ENCODE measurements at regions not wholly inside any gene's neighbourhood (a gene's known extent, or its start where the extent isn't known, plus 50 kb on each side); places are given as distances from the start of the nearest gene placed in this dataset.

DNA sequence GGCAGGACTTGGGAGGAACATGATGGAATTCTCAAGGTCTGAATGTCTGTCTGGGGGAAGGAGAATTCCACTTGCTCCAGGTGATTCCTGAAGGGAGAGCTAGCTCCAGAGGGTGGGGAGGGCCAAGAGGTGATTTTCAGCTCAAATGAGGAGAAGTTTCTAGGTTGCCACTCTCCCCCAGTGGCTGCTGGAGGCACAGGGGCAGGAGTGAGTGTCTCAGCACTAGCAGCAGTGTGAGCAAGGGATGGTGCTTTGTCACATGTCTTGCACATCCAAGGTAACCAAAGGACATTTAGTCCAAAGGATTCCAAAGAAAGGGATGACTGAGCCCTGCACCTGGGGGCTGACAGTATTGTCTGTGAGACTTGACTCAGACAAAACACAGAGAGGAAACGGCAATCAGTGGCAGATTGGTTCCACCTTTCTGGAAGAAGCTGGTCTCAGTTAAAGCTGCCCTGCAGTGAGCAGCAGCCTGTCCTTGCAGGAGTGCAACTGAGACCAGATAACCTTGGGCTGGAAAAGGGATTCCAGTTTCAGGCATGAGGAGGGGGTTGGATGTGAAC is 51.2 kb upstream of the PCBD1 start:
- no peak for DNase-seq (ENCODE audit: low read depth in 2 of 2)

DNA sequence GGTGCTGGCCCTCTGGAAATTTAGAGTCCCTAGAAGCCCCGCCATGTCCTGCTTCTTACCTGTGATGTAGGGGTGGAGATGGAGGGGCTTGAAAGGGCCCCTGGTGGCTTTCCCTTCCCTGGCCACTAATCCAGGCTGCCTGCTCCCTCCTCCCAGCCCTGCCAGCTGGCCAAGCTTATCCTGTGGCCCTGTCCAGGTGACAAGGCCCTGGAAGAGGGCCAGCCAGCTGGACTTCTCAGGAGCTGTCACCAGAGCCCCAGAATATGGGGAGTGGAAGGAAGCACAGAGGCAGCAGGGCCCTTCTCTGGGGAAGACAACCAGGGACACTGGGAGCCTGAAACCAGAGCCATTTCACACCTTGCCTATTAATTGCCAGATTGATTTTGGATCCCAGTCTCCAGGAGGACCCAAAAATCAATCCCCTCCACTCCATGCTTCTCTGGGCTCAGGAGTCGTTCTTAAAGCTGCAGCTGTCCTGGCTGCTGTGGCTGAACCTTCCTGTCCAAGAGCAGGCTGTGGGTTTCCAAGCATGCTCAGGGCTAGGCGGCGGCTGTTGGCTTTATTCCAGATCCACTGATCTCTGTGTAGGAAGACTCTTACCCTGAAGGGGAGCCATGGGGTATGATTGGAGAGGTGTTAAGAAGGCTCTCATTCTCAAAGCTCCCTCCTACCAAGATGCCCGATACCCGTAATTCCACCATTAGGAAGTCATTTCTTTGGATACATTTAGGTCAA is 52.6 kb upstream of the PCBD1 start:
- DNase-seq (ENCODE audit: low read depth in 2 of 2), result no peak

- no peak for DNase-seq (ENCODE audit: low read depth in 2 of 2)
Measured at GRCh38 chr10:70942125-70942524, 53.8 kb upstream of the PCBD1 start.

- DNase-seq (ENCODE audit: low read depth in 2 of 2), result no peak
Measured at GRCh38 chr10:70942725-70943124, 54.4 kb upstream of the PCBD1 start.

- DNase-seq (ENCODE audit: low read depth in 2 of 2), result no peak
Measured at GRCh38 chr10:70943249-70943648, 54.9 kb upstream of the PCBD1 start.

- no peak for DNase-seq (ENCODE audit: low read depth in 2 of 2)
Measured at GRCh38 chr10:70943841-70944466, 55.6 kb upstream of the PCBD1 start.

DNA sequence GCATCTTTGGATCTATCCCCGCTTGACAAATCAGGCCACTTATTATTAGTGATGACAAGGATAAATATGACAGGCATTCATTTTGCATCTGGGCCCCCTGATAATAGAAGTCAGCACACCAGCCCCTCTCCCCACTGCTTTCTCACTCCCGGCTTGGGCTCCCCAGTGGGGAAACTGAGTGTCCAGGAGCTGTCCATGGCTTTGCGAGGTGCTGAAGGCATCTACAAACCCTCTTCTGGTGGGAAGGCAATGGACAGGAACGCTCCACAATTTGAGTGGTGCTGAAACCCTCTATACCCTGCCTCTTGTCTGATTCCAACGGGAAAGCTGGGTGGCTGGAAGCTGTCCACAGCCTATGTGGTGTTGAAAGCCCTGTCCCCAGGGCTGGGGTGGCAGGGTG is 61.7 kb upstream of the PCBD1 start:
- no peak for DNase-seq (ENCODE audit: low read depth in 2 of 2)

GRCh38 chr10:70950801-70951200 is 62.4 kb upstream of the PCBD1 start:
- no peak for DNase-seq (ENCODE audit: low read depth in 2 of 2)

DNA sequence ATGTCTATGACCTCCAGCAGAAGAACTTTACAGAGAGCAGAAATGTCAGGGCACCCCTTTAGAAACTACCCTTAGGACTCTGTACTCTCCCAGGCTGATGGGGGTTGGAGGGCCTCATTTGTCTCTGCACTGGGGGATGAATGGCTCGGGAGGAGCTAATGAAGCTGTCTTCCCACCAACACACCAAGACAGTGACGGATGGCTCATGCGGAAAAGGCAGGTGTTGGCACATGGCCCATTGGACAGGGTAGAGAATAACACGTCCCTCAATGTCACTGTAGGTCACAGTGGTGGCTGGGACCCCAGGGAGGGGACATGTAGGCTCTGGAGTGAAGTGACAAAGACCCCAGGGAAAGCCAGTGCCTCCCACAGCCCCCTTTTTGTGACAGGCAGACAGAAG is 64.0 kb upstream of the PCBD1 start:
- no peak for DNase-seq (ENCODE audit: low read depth in 2 of 2)

DNA sequence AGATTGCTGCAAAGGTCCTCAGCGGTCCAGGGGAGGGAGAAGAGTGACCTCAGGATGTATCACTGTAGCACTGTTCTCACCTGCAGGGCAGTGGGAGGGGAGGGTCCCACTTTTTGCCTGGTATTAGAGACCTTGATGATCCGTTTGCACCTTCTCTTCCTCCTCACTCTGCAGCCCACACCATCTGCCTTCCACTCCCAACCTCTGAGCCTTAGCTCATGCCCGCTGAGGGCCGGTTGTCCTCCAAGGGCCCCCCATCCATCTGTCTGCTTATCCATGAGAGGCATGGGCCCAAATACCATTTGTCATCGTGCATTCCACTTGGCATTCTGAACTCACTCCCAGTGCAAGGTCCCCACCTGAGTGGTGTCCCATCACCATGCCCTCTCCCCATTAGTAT is 64.6 kb upstream of the PCBD1 start:
- DNase-seq (ENCODE audit: low read depth in 2 of 2), result no peak

DNA sequence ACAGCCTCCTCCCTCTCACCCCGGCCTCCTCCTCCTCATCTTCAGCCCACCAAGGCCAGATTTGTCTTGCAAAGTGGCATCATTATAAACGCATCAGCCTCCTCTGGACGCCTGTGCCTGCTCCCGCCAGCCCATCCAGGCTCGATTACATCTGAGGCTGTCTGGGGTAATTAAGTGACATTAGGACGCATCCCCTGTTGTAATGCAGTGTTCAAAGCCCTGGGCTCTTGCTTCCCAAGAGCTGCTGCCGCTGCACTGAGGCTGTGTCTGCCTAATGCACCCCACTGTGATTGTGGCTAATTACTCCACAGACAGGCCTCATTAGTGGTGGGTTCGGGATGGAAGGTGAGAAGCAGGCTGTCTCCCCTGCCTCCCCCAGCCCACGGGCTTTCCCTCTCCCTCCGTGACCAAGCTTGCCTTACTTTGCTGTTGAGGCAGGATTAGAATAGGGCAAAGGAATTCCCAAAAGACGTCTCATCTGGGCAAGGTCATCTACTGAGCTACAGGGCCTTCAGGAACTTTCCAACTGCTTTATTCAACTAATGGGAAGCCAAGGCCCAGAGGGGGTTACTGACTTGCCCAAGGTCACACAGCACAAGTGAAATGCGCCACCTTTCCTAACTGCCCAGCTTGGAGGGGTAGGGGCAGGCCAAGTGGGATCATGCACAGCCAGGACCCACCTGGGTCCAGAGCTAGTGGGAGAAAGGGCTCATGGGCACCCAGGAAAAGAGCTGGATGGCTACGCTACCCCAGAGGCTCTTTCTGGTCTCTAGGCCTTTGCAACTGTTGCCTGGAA is 66.2 kb upstream of the PCBD1 start:
- no peak for DNase-seq (ENCODE audit: low read depth in 2 of 2)

DNA sequence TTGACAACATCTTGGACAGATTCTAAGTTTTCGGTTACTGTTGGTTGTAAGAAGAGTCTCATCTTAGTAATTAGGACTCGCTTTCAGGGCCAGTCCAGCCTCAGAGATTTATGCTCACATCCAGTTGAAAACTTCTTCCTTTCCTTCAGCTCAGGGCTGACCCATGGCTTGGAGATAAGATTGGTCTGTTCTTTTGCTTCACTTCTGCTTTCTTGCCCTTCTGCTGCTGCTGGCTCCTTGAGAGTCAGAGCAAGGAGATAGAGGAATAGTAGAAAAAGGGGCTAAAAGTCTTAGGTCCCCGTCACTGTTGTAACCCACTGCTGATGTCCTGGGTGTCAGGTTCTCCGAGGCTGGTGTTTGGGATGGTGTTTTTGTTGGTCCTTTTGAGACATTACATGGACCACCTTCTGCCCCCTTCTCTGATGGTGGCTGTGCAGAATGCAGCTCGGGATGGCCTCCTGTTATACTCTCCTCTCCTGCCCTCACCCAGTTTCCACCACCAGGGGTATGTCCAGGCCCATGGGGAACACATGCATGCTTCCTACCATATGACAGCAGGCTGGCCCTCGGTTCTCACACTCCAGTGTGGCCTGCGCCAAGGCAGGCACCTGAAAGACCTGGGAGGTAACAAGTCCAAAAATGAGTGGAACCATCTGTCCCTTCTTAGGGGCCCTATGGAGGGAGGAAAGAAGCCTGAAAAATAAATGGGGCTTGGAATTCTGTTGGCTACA is 67.8 kb upstream of the PCBD1 start:
- no peak for DNase-seq (ENCODE audit: low read depth in 2 of 2)

DNA sequence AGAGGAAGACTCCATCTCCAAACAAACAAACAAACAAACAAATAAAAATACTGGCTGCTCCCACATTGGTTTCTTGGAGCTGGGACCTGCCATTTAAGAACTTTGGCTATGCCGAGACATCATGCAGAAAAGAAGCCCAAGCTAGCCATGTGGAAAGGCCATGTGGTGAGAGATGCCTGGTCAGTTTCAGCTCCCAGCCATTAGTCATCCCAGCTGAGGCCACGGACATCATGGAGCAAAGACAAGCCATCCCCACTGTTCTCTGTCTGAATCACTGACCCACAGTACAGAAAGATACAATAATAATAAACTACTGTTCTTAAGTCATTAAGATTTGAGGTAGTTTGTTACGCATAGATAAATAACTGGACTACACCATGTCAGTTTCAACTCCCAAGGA is 70.0 kb upstream of the PCBD1 start:
- DNase-seq (ENCODE audit: low read depth in 2 of 2), result no peak

DNA sequence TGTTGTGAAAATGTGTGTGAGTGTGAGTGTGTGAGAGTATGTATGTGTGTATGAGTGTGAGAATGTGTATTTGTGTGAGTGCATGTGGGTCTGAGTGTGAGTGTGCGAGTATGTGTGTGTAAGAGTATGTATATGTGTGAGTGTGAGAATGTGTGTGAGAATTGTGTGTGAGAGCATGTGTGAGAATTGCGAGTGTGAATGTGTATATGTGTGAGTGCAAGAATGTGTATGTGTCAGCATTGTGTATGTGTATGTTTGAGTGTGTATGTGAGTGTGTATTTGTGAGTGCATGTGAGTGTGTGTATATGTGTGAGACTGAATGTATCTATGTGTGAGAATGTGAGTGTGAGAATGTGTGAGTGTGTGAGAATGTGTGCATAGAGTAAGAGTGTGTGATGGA is 72.0 kb upstream of the PCBD1 start:
- no peak for DNase-seq (ENCODE audit: low read depth in 2 of 2)

GRCh38 chr10:70960783-70961570 is 72.6 kb upstream of the PCBD1 start:
- DNase-seq (ENCODE audit: low read depth in 2 of 2), result no peak

- no peak for DNase-seq (ENCODE audit: low read depth in 2 of 2)
Measured at GRCh38 chr10:70962686-70963085, 74.3 kb upstream of the PCBD1 start.

DNA sequence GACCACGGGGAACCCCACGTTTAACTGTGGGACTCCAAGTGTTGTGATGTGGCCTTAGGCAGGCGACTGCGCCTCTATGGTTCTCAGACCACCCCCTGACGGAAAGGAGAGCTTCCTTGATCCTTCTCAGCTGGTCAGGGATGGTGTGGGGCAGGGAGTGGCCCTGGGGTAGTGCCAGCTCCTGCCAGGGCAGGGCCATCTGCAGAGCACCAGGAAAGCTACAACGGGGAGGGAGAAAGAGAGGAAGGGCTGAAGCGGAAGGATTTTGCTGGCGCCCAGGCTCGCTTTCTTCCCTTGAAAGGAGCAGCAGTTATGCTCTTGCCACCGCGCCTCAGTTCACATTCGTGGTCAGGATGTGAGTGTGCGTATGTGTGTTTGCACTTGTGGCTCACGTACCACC is 74.9 kb upstream of the PCBD1 start:
- DNase-seq (ENCODE audit: low read depth in 2 of 2), result no peak

DNA sequence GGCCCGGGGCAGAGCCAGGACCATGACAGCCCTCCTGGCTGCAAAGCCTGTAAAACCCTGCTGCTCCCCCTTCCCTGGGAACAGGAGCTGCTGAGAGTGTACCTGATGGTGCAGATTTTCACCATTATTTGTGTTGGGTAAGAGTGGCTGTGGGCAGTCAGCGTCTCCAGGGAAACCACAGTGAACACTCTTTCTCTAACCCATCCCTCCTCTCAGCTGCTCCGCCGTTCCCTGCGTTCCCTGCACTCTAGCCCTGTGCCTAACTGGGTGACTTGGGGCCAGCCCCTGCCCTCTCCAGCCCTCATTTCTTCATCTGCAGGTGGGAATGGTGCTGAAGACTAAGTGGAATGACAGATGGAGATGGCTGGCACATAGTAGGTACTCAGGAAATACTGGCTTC is 75.9 kb upstream of the PCBD1 start:
- no peak for DNase-seq (ENCODE audit: low read depth in 2 of 2)

DNA sequence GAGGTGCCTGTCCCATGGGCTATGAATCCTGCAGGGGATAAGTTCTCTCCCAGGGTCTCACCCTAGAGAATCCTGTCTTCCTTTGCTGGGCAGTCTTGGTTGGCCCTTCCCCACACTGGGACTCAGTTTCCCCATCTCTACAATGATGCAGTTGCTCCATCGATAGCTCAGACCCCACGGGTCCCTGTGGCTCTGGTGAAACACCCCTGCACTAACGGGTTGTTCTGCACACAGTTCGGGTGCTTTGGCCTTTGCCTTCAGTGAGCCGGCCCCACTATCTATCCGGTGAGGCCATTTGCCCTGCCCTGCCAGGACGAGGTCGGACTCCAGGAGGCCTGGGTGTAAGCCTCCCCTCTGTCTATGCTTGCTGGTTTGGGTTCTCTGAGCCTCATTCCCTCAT is 76.5 kb upstream of the PCBD1 start:
- DNase-seq (ENCODE audit: low read depth in 2 of 2), result no peak

GRCh38 chr10:70965566-70965965 is 77.2 kb upstream of the PCBD1 start:
- DNase-seq (ENCODE audit: low read depth in 2 of 2), result no peak

All from fibroblast of skin of left biceps (primary cell).